NCI-H1436 treated with DMSO at 0.1 percent for 48 hours (cell line): ENCODE measurements at regions not wholly inside any gene's neighbourhood (a gene's known extent, or its start where the extent isn't known, plus 50 kb on each side); places are given as distances from the start of the nearest gene placed in this dataset.

ENCODE experiments used
- DNase-seq: peaks from one replicate; lab custom pipeline; 2025; lab: John Stamatoyannopoulos, UW

DNA sequence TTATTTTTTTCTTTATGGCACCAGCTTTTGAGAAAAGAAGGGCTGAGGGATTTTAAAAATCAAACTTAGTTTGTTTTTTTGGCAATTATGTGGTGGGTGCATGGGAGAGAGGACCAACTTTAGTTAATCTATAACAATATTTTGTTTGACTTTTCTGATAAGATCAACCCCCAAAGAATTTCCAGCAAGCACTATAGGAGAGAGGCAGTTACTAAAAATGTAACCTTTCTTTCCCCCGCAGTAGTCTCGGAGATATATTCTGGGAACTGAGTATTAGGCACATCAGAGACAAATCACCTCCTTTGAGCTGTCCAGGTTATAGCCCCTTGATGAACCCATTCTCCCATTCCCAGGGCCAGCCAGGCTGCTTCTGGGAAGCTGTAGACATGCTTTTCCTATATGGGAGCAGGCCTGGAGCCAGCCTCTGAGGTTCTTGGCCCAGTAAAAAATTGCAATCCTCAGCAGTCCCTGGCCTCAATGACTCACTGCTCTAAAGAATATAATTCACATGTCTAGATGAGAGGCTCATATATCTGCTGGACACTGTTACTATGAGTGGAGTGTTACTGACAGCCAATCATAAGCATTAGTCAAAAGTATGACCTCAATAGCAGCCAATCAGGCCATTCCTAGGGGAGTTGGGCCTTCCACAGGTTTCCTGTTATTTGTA, 138.3 kb upstream of the AGBL1 start:
- DNase-seq = no peak

GRCh38 chr15:85942632-85943031, 137.0 kb upstream of the AGBL1 start:
- DNase-seq = no peak

DNA sequence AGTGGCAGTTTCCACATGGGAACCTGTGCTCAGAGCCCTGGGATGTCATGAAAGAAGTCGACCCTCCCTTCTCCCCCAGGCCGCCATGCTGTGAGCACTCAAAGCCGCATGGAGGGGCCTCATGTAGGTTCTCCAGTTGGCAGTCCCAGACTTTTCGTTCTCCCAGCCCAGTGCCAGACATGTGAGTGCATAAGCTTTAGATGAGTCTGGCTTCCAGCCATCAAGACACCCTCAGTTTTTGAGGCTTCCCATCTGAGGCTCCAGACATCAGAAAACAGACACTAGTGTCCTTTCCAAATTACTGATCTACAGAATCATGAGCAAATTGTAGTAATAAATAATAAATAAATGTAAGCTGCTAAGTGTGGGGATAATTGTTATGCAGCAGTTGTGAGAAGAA, 136.5 kb upstream of the AGBL1 start:
- DNase-seq = no peak

DNA sequence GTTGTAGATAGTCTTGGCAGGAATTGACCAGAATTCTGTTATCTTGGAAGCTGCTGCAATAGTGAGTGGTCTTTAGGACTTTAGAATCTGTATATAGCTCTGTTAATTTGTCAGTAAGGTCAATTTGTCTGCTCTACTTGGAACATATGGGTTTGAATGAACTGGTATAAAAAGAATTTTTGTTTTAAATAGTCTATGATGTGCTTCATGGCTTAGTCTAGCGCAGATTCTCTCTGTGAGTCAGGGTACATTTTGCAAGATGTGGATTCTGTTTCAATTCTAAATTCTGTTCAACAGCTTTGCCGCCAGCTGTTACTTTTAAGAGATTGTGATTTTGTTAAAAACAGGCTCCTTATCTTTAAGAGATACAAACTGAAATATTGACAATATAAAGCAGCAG, 135.9 kb upstream of the AGBL1 start:
- no peak for DNase-seq

- no peak for DNase-seq
These were observed 132.7 kb upstream of the AGBL1 start for GRCh38 chr15:85947021-85947420.

- DNase-seq = no peak
These were observed 131.7 kb upstream of the AGBL1 start for GRCh38 chr15:85947936-85948335.

- no peak for DNase-seq
These were observed 129.6 kb upstream of the AGBL1 start for GRCh38 chr15:85950101-85950500.

DNA sequence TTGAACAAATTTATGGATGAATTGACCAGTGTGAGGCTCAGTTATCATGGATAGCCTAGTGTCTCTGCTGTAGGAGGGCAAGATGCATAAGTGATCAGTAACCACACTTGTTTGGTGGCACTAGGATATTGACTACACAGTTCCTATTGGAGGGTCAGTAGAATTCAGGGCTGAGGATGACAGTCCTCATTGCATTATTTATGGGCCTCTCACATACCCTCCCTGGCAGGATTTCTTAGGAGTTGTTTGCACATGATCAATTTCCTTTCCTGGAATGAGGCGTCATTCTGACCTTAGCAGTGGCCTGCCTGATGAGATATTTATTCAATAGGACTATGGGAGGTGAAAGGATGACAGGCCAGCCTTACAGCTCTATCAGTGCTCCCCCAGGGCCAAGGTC, 125.1 kb upstream of the AGBL1 start:
- DNase-seq = no peak

- no peak for DNase-seq
These were observed 123.9 kb upstream of the AGBL1 start for GRCh38 chr15:85955501-85956391.

GRCh38 chr15:85956532-85957275, 123.0 kb upstream of the AGBL1 start:
- DNase-seq = no peak

GRCh38 chr15:85959611-85960010, 120.1 kb upstream of the AGBL1 start:
- no peak for DNase-seq

DNA sequence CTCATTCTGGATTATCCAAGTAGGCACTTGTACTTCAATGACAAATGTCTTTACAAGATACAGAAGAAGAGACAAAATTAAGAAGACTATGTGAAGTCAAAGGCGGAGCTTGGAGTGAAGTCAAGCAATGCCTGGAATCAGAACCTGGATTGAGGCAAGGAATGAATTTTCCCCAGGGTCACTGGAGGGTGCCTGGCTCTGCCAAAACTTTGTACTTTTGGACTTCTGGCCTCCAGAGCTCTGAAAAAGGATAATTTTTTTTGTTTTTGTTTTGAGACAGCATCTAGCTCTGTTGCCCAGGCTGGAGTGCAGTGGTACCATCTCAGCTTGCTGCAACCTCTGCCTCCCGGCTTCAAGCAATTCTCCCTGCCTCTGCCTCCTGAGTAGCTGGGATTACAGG, 119.3 kb upstream of the AGBL1 start:
- DNase-seq = no peak

DNA sequence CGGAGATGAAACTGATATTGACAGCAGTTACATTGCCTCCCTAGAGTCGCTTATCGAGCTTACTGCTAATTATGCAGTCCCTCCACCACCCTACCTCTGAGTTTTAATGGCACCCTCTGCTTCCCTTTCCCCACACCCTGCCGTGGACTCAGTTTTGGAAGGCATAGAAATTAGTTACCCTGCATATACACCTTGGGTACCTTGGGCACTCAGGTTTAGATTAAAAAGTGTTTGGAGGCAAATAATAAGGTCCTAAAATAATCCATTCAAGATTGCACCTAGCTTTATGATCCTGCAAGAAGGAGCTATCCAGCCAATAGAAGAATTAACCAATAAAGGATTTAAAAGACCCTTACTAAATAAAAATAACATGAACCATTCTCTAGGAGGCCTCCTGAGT, 117.8 kb upstream of the AGBL1 start:
- no peak for DNase-seq

DNA sequence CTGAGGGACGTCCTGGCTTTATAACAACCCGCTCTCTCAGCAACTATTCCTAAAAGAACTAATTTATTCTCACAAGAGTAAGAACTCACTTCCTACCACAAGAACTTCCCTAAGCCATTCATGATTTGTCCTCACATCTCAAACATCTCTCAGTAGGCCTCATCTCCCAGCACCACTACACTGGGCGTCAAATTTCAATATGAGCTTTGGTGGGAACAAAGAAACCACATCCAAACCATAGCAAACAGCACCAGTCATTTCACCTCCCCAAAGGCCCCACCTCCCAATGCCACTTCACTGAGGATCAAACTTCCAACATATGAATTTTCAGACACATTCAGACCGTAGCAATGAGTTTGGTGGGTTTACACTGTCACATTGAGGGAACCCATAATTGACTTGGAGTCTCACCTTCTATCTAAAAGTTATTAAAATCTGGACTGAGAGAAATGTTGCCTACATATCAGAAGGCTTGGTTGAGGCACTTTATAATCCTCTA, 116.4 kb upstream of the AGBL1 start:
- no peak for DNase-seq

DNA sequence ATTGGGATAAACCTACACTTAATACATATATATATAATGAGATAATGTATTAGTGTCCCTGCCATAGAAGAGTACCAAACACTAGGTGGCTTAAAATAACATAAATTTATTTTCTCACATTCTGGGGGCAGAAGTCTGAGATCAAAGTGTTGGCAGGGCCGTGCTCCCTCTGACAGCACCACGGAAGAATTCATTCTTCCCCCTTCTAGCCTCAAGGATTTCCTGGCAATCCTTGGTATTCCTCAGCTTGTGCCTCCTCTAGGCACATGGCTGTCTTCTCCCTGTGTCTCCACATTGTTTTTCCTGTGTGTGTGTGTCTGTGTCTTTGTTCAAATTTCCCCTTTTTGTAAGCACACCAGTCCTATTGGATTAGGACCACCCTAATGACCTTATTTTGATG, 115.2 kb upstream of the AGBL1 start:
- no peak for DNase-seq

DNA sequence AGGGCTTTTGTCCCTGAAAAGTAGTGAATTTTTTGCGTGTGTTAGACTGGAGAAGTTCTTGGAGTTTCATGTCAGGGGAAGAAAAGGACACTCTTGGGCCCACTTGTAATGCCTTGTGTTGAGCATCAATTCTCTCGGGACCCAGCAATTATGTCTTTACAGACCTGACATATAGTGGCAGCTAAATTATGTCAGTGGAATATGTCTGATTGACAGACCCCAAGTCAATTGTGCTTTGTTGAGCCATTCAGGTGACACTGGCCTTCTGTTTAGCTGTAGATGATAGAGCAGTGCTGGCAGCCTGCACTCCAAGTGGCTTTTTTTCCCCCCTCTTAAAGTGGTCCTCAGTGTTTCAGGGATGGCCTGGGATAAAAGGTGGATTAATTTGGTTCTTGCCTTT, 112.1 kb upstream of the AGBL1 start:
- no peak for DNase-seq

DNA sequence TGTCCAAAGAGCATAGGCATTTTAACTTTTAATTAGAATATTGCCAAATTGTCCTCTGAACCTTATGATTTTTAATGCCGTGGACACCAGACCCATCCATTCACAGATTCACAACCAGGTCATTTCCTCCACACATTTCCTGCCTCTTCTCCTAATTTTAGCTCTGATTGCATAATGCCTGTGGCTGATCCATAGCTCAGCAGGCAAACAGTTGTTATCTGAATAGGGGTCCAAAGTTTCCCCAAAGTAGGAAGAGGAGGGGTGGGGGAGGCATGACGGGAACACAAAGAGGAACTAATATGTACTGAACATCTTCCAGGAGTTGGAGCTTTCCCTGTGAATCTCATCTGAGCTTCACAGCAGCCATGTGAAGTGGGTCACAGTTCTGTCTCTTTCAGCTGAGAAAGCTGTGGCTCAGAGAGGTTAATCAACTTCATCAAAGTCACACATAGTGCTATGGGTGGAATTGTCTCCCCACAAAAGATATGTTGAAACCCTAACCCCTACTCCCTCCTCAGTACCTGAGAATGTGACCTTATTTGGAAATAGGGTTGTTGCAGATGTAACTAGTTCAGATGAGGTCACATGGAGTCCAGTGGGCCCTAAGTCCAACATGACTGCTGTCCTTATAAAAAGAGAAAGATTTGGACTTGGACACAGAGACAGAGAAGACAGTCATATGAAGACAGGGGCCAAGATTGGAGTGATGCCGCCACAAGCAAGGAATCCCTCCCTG, 106.7 kb upstream of the AGBL1 start:
- DNase-seq = no peak

DNA sequence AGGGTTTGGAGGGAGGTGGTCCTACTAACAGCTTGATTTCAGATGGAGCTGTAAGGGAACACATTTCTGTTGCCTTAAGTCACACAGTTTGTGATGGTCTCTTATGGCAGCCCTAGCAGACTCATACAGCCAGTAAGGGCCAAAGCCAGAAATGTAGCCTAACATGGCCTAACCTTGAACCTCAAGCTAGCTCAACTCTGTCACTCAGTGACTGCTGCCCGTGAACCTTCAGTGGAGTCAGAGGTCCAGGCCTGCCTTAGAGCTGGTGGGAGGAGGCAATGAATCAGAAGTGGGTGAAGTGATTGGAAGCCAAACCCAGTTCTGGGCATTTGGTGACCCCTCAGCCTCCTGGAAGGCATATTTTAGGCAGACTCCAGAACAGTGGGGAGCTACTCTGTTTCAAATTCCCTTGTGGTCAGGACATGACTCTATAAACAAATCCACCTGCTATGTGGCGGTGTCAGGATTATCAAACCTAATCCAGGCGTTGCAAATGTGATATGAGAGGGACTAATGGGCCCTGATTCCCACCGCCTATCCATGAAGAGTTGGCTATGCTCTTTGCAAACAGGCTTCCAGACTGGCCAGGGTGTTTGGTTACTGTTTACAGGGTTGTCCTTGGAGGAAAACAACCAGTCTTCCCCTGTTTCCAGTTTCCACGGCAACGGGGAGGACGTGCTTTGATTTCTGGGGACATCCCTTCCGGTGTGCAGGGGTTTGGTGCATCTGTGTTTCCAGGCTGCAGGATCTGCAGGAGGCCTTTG, 105.9 kb upstream of the AGBL1 start:
- no peak for DNase-seq

DNA sequence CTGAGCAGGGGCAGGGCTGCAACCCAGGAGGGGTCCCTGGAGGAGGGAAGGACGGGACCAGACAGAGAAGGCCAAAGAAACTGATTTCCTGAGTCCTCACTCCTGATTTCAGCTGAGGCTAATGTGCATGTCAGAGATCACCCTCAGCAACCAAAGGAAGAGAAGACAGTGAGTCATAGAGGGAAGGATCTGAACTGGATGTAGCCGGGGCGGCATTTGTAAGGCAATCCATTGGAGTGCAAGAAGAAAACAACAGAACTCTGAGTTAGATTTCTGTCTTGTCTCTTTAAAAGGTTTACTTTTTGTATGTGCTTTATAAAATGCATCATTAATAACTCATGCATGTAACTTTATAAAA, 105.3 kb upstream of the AGBL1 start:
- no peak for DNase-seq

- DNase-seq = no peak
These were observed 104.9 kb upstream of the AGBL1 start for GRCh38 chr15:85974742-85975141.

DNA sequence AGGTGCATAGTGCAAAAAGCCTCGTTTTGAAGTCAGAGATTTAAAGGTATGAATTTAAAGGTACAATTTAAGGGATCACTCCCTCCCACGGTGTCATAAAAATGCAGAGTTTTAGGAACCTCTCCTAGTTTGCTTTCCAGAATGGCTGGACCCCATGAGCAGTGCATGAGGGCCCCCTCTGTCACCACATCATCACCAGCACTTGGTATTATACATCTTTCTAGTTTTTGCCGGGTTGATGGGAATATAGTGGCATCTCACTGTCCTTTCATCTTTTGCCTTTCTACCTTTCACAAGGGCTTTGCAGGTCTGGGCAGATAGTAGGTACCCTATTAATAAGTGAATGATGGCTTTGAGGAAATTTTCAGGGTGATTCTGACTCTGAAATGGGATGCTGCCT, 103.6 kb upstream of the AGBL1 start:
- no peak for DNase-seq
